Sigmoid colon (tissue), 6 donors: ENCODE measurements at regions not wholly inside any gene's neighbourhood (a gene's known extent, or its start where the extent isn't known, plus 50 kb on each side); places are given as distances from the start of the nearest gene placed in this dataset.

Experiments used
- DNase-seq: peaks from one replicate; pipeline ENCODE4 v3.0.0-alpha.2; 2019
- H3K27ac ChIP-seq, 4 donors: fragments of 200-600 bp; sonication (generic); one replicate each; pipeline ENCODE4 v1.5.1; 2016 to 2019; ENCODE audit warnings: mild to moderate bottlenecking in 1 of 4
- H3K27me3 ChIP-seq, 3 donors: fragments of 200-600 bp; sonication (generic); one replicate each; pipeline ENCODE4 v1.5.1; 2019; ENCODE audit warnings: mild to moderate bottlenecking in 1 of 3
- H3K36me3 ChIP-seq, 4 donors: fragments of 200-600 bp; sonication (generic); one replicate each; pipeline ENCODE4 v1.5.1; 2016 to 2019
- H3K4me1 ChIP-seq, 4 donors: fragments of 200-600 bp; sonication (generic); one replicate each; pipeline ENCODE4 v1.5.1; 2017 to 2019
- H3K4me3 ChIP-seq, 4 donors: fragments of 200-600 bp; sonication (generic); one replicate each; pipeline ENCODE4 v1.5.1; 2017 to 2019; ENCODE audit warnings: mild to moderate bottlenecking in 2 of 4, moderate library complexity in 1 of 4
- H3K9me3 ChIP-seq, 4 donors: fragments of 200-600 bp in 3 of 4; sonication (generic) in 3 of 4; one replicate each; pipeline versions ENCODE4 v1.5.1 to v1.6.1; 2013 to 2019
- EP300 ChIP-seq, 4 donors: sonication (generic); formaldehyde crosslinking; IDR thresholded peaks; one replicate each; pipeline ENCODE4 v1.6.1; 2017; ENCODE audit warnings: antibody characterized with exemption in 4 of 4
- POLR2A ChIP-seq, 2 donors: fragments of 450-650 bp; IDR thresholded peaks; one replicate each; pipeline ENCODE4 v1.6.1; 2016; ENCODE audit warnings: antibody characterized with exemption in 2 of 2, mild to moderate bottlenecking in 2 of 2, moderate library complexity in 2 of 2
- POLR2AphosphoS5 ChIP-seq, 4 donors: sonication (generic); formaldehyde crosslinking; IDR thresholded peaks; one replicate each; pipeline ENCODE4 v1.6.1; 2017; ENCODE audit warnings: antibody characterized with exemption in 4 of 4
- WGBS, 2 donors: extraction: QIAGEN DNeasy Blood & Tissue Kit; methylation state at CpG; one replicate each; pipeline ENCODE4 v1.1.7; 2013; 5-methylcytosine and 5-hydroxymethylcytosine counted together
- intact Hi-C: fragments of 100-400 bp; cut with DNase I; formaldehyde crosslinking; loops from one replicate; pipeline ENCODE4 v1.15.1; 2023
- TF ChIP-seq, protein P1 (sequence below), 4 experiments: fragments of 450-650 bp in 3 of 4; fragments of 200-600 bp in 1 of 4; IDR thresholded peaks; one replicate each; pipeline ENCODE4 v1.5.1; 2016 to 2019; ENCODE audit warnings: antibody characterized with exemption in 4 of 4, mild to moderate bottlenecking in 3 of 4, moderate library complexity in 2 of 4
- donor health status: healthy with polysubstance abuse.
- donor health status: healthy.

GRCh38 chr1:168972887-168973286 is 133.6 kb upstream of the ATP1B1 start:
- H3K4me1 ChIP-seq, result peaks cover 0 to 18% (median 11%) of the 10 kb centered on the region in 4 donors
- peak overlapping the region in 3 of 4 donors; percentile 25 to 49 (median 38) for H3K27ac ChIP-seq
- DNase-seq, result no peak
- intact Hi-C loops, result no loop called here
- no peaks in the 10 kb centered on the region for H3K36me3 ChIP-seq
- H3K4me3 ChIP-seq, result no peak overlapping the region
- H3K27me3 ChIP-seq, result no peaks in the 10 kb centered on the region
- no peaks in the 10 kb centered on the region for H3K9me3 ChIP-seq
- TF ChIP-seq EP300 (IDR thresholded peaks at IDR 0.05), result no peak
- TF ChIP-seq, protein P1, sequence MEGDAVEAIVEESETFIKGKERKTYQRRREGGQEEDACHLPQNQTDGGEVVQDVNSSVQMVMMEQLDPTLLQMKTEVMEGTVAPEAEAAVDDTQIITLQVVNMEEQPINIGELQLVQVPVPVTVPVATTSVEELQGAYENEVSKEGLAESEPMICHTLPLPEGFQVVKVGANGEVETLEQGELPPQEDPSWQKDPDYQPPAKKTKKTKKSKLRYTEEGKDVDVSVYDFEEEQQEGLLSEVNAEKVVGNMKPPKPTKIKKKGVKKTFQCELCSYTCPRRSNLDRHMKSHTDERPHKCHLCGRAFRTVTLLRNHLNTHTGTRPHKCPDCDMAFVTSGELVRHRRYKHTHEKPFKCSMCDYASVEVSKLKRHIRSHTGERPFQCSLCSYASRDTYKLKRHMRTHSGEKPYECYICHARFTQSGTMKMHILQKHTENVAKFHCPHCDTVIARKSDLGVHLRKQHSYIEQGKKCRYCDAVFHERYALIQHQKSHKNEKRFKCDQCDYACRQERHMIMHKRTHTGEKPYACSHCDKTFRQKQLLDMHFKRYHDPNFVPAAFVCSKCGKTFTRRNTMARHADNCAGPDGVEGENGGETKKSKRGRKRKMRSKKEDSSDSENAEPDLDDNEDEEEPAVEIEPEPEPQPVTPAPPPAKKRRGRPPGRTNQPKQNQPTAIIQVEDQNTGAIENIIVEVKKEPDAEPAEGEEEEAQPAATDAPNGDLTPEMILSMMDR (IDR thresholded peaks at IDR 0.05), result no peak
- no peak for TF ChIP-seq POLR2AphosphoS5 (IDR thresholded peaks at IDR 0.05)
- TF ChIP-seq POLR2A (IDR thresholded peaks at IDR 0.05), result no peak
- whole genome bisulfite sequencing, 2 donors, result 20 to 64% methylated on average over 2 of the region's 2 CpGs

DNA sequence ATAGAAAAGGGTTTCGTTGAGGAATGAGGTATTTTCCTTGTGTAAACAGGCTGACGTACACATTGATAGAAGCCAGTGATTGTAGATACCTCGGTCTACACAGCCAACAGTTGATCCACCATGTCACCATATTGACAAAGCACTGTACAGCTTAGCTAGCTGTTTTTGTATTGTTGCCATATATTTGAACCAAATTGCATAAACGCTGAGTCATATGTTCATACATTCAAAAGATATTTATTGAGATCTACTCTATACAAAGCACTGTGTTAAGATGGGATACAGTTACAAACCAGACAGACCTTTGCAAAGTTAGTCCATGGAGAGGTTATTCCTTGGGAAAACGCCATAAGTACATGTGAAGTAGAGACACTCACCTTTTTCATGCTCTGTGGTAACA is 132.4 kb upstream of the ATP1B1 start:
- WGBS, 2 donors, result 87 to 96% methylated on average over 5 of the region's 5 CpGs
- Histone ChIP-seq H3K36me3 (no peaks in the 10 kb centered on the region), H3K27ac (no peak overlapping the region), H3K4me3 (no peak overlapping the region), H3K4me1 (peaks cover 0 to 18% (median 11%) of the 10 kb centered on the region in 4 donors), H3K9me3 (no peaks in the 10 kb centered on the region), H3K27me3 (no peaks in the 10 kb centered on the region)
- intact Hi-C loops, result no loop called here
- no peak for DNase-seq
- TF ChIP-seq, protein P1 (IDR thresholded peaks at IDR 0.05), result no peak
- no peak for TF ChIP-seq POLR2A (IDR thresholded peaks at IDR 0.05)
- no peak for TF ChIP-seq POLR2AphosphoS5 (IDR thresholded peaks at IDR 0.05)
- no peak for TF ChIP-seq EP300 (IDR thresholded peaks at IDR 0.05)

- TF ChIP-seq POLR2A (IDR thresholded peaks at IDR 0.05), result no peak
- no peak for TF ChIP-seq POLR2AphosphoS5 (IDR thresholded peaks at IDR 0.05)
- TF ChIP-seq, protein P1 (IDR thresholded peaks at IDR 0.05), result no peak
- no peak for TF ChIP-seq EP300 (IDR thresholded peaks at IDR 0.05)
- Histone ChIP-seq H3K27ac (no peak overlapping the region), H3K4me1 (peaks cover 0 to 18% (median 11%) of the 10 kb centered on the region in 4 donors), H3K9me3 (no peaks in the 10 kb centered on the region), H3K36me3 (no peaks in the 10 kb centered on the region), H3K4me3 (no peak overlapping the region), H3K27me3 (no peaks in the 10 kb centered on the region)
- DNase-seq, result no peak
- intact Hi-C loops, result no loop called here
These were observed 131.9 kb upstream of the ATP1B1 start for GRCh38 chr1:168974611-168975010.

DNA sequence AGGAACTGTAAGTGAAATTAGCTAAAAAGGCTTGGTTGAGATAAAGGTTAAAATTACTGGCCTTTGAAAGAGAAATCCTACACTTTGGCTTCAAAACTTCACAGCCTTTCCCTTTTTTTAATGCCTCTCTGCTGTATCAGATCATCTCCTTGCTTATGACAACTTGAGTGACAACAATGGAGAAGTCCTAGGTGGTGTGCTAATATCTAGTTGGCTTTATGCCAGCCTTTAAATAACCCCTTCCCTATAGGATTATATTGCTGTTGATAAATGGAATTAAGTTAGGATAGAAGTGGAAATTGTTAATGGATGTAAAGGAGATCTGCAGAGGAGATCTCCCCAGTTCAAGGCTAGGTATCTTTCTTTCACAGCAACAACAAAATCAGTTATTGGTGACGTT is 130.2 kb upstream of the ATP1B1 start:
- intact Hi-C loops, result no loop called here
- DNase-seq, result no peak
- no peak for TF ChIP-seq POLR2A (IDR thresholded peaks at IDR 0.05)
- TF ChIP-seq EP300 (IDR thresholded peaks at IDR 0.05), result no peak
- TF ChIP-seq, protein P1 (IDR thresholded peaks at IDR 0.05), result no peak
- no peak for TF ChIP-seq POLR2AphosphoS5 (IDR thresholded peaks at IDR 0.05)
- Histone ChIP-seq H3K27me3 (no peaks in the 10 kb centered on the region), H3K4me1 (peaks cover 0 to 14% (median 10%) of the 10 kb centered on the region in 4 donors), H3K9me3 (no peaks in the 10 kb centered on the region), H3K36me3 (no peaks in the 10 kb centered on the region), H3K4me3 (no peak overlapping the region), H3K27ac (no peak overlapping the region)
- 83 to 88% methylated on average over 1 of the region's 1 CpG for WGBS, 2 donors

- Histone ChIP-seq H3K27me3 (no peaks in the 10 kb centered on the region), H3K36me3 (no peaks in the 10 kb centered on the region), H3K4me3 (no peak overlapping the region), H3K9me3 (no peaks in the 10 kb centered on the region), H3K4me1 (peaks cover 0 to 10% (median 7%) of the 10 kb centered on the region in 4 donors), H3K27ac (no peak overlapping the region)
- intact Hi-C loops, result no loop called here
- TF ChIP-seq POLR2AphosphoS5 (IDR thresholded peaks at IDR 0.05) (no peak), POLR2A (IDR thresholded peaks at IDR 0.05) (no peak), EP300 (IDR thresholded peaks at IDR 0.05) (no peak)
- TF ChIP-seq, protein P1 (IDR thresholded peaks at IDR 0.05), result no peak
- no peak for DNase-seq
- 80 to 82% methylated on average over 5 of the region's 5 CpGs for WGBS, 2 donors
These were observed 128.9 kb upstream of the ATP1B1 start for GRCh38 chr1:168977618-168978017.
